ENCODE measurements at regions not wholly inside any gene's neighbourhood (a gene's known extent, or its start where the extent isn't known, plus 50 kb on each side); places are given as distances from the start of the nearest gene placed in this dataset.

DNA sequence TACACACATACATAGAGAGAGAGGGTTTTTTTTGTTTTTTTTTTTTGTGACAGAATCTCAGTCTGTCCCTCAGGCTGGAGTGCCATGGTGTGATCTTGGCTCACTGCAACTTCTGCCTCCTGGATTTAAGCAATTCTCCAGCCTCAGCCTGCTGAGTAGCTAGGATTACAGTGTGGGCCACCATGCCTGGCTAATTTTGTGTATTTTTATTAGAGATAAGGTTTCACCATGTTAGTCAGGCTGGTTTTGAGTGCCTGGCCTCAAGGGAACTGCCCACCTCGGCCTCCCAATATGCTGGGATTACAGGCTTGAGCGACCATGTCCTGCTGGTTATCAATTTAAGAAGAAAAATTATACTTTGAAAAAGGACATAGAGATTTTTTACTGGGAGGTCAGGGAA is 710.6 kb downstream of the SLC6A15 start:
- no peak for TF ChIP-seq POLR2A (IDR thresholded peaks at IDR 0.05)
- no peak for TF ChIP-seq CTCF (IDR thresholded peaks at IDR 0.05)
- TF ChIP-seq EP300 (IDR thresholded peaks at IDR 0.05; ENCODE audit: low read depth), result no peak
- no peak for TF ChIP-seq POLR2AphosphoS5 (IDR thresholded peaks at IDR 0.05)
- Histone ChIP-seq H3K4me1 (no peaks in the 10 kb centered on the region), H3K27ac (no peak overlapping the region), H3K36me3 (no peaks in the 10 kb centered on the region), H3K9me3 (peaks cover 0 to 6% of the 10 kb centered on the region in 2 donors), H3K4me3 (no peak overlapping the region), H3K27me3 (no peaks in the 10 kb centered on the region)
- WGBS, 2 donors (ENCODE audit: low coverage in 1 of 2), result 81% methylated on average over 2 of the region's 2 CpGs; no CpG with 5 or more reads in 1 of the 2 donors
- in situ Hi-C loops (cut with MboI; ENCODE audit: low pct_ligation_motif_present in 1 of 4, low pct_unique_long_range_greater_than_20kb in 1 of 4, low sequenced_read_pairs in 3 of 4), result no loop called here
- no peak for DNase-seq
- intact Hi-C loops (cut with DNase I; ENCODE audit: low total_unique reads), result no loop called here

- DNase-seq, result no peak
- H3K36me3 ChIP-seq, result no peaks in the 10 kb centered on the region
- intact Hi-C loops (cut with DNase I; ENCODE audit: low total_unique reads), result no loop called here
- in situ Hi-C loops (cut with MboI; ENCODE audit: low pct_ligation_motif_present in 1 of 4, low pct_unique_long_range_greater_than_20kb in 1 of 4, low sequenced_read_pairs in 3 of 4), result loop anchor here in 1 of 4 donors (25.0 kb wide), 1 partner anchor 111 kb away; no protein-coding TSS in a partner anchor
- H3K27ac ChIP-seq, result no peak overlapping the region
- no peaks in the 10 kb centered on the region for H3K27me3 ChIP-seq
- TF ChIP-seq POLR2A (IDR thresholded peaks at IDR 0.05) (no peak), CTCF (IDR thresholded peaks at IDR 0.05) (no peak), POLR2AphosphoS5 (IDR thresholded peaks at IDR 0.05) (no peak), EP300 (IDR thresholded peaks at IDR 0.05; ENCODE audit: low read depth) (no peak)
- H3K4me3 ChIP-seq, result no peak overlapping the region
- 76% methylated on average over 5 to 6 of the region's 6 CpGs for WGBS, 2 donors (ENCODE audit: low coverage in 1 of 2)
- no peaks in the 10 kb centered on the region for H3K9me3 ChIP-seq
- no peaks in the 10 kb centered on the region for H3K4me1 ChIP-seq
Measured at GRCh38 chr12:84198294-84198946, 714.2 kb downstream of the SLC6A15 start.

DNA sequence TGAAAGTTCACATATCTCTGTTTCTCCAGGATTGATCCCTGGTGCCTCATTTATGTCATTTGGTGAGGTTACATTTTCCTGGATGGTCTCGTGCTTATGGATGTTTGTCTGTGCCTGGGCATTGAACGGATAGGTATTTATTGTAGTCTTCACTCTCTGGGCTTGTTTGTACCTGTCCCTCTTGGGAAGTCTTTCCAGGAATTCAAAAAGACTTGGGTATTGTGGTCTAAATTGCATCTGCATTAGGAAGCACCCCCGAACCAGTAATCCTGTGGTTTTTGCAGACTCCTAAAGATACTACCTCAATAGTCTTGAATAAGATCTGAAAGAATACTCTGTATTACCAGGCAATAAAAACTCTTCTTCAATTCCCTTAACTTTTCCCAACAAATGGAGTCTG is 720.8 kb downstream of the SLC6A15 start:
- H3K4me3 ChIP-seq, result no peak overlapping the region
- no peaks in the 10 kb centered on the region for H3K4me1 ChIP-seq
- WGBS, 2 donors (ENCODE audit: low coverage in 1 of 2), result 48 to 55% methylated on average over 3 of the region's 3 CpGs
- TF ChIP-seq POLR2AphosphoS5 (IDR thresholded peaks at IDR 0.05), result no peak
- TF ChIP-seq EP300 (IDR thresholded peaks at IDR 0.05; ENCODE audit: low read depth), result no peak
- TF ChIP-seq POLR2A (IDR thresholded peaks at IDR 0.05), result no peak
- TF ChIP-seq CTCF (IDR thresholded peaks at IDR 0.05), result no peak
- no peak overlapping the region for H3K27ac ChIP-seq
- H3K9me3 ChIP-seq, result no peaks in the 10 kb centered on the region
- DNase-seq, result no peak
- intact Hi-C loops (cut with DNase I; ENCODE audit: low total_unique reads), result no loop called here
- in situ Hi-C loops (cut with MboI; ENCODE audit: low pct_ligation_motif_present in 1 of 4, low pct_unique_long_range_greater_than_20kb in 1 of 4, low sequenced_read_pairs in 3 of 4), result loop anchor here in 1 of 4 donors (25.0 kb wide), 1 partner anchor 104 kb away; no protein-coding TSS in a partner anchor
- no peaks in the 10 kb centered on the region for H3K27me3 ChIP-seq
- no peaks in the 10 kb centered on the region for H3K36me3 ChIP-seq

DNA sequence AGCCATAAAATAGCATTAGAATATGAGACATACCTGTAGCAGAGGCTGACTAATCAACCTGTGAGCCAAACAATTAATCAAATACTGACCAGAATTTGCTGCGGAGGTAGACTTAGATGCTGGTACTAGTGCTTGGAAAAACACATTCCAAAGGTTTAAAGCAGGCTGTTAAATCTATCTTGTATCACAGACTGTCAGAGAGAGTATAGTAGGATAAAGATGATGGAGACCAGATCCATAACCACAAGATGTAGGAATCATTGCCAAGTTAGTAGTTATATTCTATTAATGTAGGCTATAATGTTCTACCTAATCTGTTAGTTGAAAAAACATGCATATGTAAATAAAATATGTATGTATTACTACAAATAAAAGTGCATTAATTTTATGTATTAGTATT is 726.2 kb downstream of the SLC6A15 start:
- intact Hi-C loops (cut with DNase I; ENCODE audit: low total_unique reads) (no loop called here), in situ Hi-C loops (cut with MboI; ENCODE audit: low pct_ligation_motif_present in 1 of 4, low pct_unique_long_range_greater_than_20kb in 1 of 4, low sequenced_read_pairs in 3 of 4) (loop anchor here in 1 of 4 donors (25.0 kb wide), 1 partner anchor 99 kb away; no protein-coding TSS in a partner anchor)
- H3K9me3 ChIP-seq, result no peaks in the 10 kb centered on the region
- no peaks in the 10 kb centered on the region for H3K36me3 ChIP-seq
- H3K27me3 ChIP-seq, result no peaks in the 10 kb centered on the region
- TF ChIP-seq POLR2A (IDR thresholded peaks at IDR 0.05) (no peak), EP300 (IDR thresholded peaks at IDR 0.05; ENCODE audit: low read depth) (no peak), CTCF (IDR thresholded peaks at IDR 0.05) (no peak), POLR2AphosphoS5 (IDR thresholded peaks at IDR 0.05) (no peak)
- H3K4me1 ChIP-seq, result no peaks in the 10 kb centered on the region
- no peak overlapping the region for H3K4me3 ChIP-seq
- no peak overlapping the region for H3K27ac ChIP-seq
- DNase-seq, result no peak
- 69 to 80% methylated on average over 1 of the region's 1 CpG for WGBS, 2 donors (ENCODE audit: low coverage in 1 of 2)
